ENCODE measurements at regions not wholly inside any gene's neighbourhood (a gene's known extent, or its start where the extent isn't known, plus 50 kb on each side); places are given as distances from the start of the nearest gene placed in this dataset.

DNA sequence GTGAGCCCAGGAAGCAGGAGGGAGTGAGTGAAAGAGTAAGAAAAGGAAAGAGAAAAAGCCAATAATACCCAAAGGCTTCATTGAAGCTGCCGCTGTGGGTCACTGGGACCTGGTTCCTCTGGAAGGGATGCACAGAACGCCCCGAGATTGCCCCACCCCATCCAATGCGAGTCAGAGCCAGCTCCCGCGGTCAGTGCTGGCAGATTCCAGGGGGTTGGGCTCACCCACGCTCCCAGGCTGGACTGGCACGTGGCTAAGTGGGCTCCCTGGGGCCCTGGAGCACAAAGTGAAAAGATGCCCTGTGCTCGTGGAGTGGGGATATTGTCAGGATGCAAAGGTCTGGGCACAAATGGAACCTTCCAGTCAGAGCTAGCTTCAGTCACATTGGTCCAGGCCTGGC is 117.0 kb downstream of the OAT start:
- no peak for DNase-seq

DNA sequence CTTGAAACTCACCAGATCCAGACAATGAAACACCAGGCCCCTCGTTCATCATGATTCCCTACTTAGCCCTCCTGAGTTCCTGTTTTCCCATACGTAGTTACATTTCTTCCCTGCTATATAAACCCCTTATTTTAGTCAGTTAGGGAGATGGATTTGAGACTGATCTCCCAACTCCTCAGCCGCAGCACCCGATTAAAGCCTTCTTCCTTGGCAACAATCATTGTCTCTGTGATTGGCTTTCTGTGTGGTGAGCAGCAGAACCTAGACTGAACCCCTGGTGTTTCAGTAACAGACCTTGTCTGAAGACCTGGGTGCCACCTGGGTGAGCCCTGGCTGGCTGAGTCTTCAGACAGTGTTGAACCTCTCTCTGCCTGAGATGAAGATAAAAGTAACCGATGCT is 118.0 kb downstream of the OAT start:
- DNase-seq, result no peak

DNA sequence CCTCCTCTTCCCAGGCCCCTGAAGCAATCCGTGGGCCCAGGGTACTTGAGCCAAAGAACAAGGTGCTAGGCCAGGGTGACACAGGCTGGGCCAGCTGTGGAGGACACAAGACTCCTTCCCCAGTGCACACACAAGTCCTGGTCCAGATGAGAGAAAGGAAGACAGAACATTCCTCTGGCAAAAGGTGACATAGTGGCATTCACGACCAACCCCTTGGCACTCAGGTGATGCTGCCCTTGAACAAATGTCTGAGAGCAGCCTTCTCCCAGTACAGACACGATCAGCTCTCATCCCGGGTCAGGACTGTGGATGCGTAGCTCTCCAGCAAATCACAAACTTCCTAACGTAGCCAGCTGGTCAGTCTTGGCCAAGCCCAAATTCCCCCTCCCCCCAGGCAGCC is 118.5 kb downstream of the OAT start:
- no peak for DNase-seq

DNA sequence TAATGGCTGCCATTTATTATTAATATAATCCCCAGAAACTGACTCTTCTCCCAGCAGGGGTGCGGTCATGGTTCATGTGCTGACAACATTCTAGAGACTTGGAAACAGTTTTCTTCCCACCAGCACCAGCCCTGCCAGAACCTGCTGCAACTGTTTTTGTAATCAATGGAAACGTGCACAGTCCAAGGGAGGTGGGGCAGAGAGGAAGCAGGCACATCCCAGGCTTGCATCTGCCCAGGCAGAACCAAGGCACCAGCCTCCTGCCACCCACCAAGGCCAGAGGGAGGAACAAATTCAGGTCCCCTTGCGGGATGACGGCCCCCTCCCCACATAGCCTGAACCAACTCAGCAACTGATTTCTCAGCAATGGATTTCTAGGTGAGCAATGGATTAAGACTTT is 119.0 kb downstream of the OAT start:
- DNase-seq, result no peak

DNA sequence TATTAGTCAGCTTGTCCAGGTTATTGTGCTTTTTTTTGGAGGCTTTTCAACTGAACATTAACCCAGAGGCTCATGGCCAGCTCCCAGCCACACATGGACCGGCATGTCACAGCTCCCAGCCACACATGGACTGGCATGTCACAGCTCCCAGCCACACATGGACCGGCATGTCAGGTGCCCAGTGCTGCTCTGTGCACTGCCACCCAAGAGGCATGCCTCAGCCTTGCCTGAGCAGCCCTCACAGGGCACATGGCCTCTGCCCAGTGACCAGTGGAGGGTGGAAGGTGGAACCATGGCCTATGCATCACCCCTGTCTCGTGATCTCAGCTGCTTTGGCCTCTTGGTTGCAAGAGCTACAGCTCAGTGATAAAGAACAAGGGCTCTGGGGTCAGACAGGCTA is 119.8 kb downstream of the OAT start:
- no peak for DNase-seq

DNA sequence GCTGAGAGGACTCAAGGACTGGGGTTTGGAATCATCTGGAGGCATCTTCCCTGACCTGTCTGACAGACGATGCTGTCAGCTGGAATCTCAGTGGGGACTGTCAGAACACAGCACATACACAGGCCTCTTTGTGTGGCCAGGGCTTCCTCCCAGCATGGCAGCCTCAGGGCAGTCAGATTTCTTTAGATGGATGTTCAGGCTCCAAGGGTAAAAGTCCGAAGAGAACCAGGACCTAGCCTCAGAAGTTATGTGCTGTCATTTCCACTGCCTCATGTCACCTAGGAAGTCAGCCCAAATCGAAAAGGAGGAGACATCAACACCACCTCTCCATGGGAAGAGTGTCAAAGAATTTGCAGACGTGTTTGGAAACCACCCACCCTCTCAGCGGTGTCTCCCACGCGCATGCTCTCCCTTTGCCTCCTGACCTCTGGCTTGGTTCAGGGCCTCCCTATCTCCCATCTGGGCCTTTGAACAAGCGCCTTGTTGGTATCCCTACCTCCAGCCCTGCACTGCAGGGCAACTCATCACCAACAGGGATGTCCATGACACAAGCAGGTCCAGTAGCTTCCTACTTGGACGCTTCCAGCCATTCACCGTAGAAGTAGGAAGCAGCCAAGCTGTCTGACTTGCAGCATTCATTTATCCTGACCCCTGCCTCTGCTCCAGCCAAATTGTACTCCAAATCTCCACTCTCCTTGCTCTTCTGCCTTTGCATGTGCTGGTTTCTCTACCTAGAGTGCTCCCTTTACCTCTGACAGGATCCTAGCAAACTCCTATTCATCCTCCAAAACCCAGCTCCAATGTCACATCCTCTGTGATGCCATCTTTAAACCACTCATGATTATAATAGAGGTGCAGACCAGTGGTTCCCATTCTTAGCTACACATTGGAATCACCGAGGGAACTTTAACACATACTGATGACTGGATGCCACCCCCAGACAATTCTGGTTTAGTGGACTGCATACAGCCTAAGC is 121.6 kb downstream of the OAT start:
- no peak for DNase-seq

DNA sequence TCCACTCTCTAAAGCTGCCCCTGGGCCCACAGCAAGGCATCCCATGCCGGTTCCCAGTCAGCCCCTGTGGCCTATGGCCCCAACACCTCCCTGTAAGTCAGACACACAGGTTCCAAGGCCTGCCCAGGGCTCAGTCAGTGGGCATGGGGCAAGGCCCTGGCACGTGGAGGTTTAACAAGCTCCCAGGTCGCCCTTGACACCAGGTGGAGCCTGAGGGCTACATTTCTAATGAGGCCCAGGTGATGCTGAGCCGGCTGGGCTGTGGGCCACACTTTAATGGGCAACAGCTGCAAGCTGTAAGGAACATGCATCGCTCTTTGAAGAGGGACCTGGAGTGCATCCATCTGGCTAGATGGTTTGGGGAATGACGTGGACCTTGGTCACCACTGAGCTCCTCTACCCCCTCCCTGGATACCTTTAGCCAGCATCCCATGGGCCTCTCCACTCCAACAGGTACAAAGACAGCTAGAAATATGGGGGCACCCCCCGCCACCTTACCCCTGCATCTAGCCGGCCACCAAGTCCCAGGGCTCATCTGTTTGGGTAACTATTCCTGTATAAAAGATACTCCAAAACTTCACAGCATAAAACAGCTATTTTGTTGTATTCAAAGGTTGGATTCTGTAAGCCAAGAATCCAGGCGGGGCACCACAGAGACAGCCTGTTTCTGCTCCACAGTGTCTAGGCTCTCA is 122.5 kb downstream of the OAT start:
- DNase-seq, result peak in 1 of 2 experiments; percentile 38

DNA sequence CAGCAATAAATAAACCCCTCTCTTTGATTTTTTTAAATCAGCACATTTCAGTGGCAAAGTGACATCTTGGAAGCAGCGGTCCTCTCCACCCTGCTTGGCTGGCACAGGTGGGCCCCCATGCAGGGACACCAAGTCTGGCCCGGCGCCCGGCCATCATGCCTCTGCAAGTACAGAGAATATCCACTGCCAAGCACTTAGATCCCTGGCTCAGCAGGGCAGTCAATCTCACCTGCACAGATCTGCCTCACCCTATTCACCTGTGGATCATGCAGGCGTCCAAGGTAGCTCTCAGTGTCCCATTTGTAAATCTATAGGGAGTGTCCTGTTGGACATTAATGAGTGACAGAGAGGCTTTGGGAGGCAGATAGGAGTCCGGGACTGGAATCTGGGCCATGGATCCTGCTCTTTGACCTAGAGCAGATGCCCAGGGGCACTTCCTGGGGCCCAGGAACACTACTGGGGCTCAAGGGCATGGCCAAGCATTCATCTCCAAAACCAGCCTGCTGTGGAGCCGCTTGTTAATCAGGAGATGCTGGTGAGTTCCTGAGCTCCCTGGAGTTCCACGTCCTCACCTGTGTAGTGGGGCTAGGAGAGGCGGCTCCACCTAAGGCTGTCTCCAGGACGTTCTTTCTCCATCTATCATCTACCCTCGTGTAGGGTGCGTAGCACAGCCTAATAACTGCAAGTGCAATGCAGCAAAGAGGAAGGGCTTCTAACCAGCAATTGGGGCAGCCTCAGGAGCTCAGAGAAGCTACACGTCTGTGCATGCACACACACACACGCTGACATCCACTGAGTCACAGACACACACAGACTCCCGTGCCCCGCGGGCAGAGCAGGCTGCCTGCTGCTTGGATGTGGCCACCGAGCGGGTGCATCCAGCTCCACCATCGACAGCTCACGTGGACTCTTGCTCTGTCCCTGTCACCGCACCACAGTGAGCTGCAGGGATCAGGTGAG is 123.6 kb downstream of the OAT start:
- DNase-seq, result no peak

DNA sequence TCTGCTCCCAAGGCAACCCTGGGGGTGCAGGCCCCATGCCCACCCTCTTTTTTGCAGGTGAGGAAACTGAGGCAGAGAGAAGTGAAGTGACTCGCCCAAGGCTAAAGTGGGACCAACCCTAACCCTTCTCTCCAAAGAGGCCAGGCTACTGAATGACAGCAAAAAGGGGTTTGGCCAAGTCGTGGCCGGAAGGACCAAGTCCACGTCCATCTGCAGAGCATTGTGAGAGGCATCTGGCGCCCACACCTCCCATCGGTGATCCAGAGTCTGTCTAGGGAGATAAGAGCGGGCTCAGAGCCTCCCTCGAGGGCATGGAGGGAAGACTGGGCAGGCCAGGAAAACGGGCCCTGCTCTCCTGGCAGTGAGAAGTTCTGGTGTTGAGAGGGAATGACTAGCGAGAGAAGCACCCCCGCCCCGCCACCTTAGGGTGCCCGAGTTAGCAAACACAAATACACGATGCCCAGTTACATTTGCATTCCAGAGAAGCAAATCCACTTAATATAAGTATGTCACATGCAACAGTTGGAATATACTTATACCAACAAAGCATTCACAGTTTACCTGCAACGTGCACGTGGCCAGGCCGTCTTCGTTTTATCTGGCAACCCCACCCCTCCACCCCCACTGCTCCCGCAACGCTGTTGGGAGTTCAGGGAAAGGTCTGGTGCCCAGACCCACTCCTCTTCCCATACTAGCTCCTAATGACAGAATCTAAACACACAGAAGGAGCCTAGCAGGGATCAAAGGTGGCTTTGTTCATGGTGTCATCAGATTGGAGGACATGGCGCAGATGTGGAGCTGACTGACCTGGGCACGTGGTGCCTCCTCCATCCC is 124.9 kb downstream of the OAT start:
- no peak for DNase-seq

DNA sequence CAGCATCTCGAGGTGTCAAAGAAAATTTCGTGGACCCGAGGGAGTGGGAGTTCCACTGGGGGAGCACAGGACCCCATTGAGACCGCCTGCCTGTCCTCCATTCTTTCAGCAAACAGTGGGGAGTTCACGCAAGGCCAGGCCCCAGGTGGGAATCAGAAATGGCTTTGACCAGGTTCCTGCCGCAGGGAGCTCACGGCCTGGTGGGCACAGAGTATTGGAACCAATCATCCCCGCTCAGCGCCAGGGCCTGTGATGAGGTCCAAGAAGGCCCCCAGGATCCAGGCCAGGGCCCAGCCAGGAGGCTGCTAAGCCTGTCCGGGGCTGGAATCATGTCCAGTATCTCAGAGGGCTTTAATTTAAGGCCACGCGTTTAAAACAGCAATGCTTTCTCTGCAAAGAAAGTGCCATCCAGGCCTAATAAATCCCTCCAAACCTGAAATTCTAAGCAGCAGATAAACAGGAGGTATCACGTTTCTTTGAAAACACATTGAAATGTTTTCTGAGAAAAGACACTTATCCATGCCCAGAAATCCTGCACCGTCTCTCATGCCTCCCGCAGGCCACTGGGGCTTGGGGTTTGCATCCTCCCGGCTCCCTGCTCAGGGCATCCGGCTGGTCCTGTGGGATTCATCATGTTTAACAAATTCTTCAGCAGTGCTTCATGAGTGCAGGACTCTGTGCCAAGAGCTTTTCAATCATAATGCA is 125.7 kb downstream of the OAT start:
- no peak for DNase-seq

DNA sequence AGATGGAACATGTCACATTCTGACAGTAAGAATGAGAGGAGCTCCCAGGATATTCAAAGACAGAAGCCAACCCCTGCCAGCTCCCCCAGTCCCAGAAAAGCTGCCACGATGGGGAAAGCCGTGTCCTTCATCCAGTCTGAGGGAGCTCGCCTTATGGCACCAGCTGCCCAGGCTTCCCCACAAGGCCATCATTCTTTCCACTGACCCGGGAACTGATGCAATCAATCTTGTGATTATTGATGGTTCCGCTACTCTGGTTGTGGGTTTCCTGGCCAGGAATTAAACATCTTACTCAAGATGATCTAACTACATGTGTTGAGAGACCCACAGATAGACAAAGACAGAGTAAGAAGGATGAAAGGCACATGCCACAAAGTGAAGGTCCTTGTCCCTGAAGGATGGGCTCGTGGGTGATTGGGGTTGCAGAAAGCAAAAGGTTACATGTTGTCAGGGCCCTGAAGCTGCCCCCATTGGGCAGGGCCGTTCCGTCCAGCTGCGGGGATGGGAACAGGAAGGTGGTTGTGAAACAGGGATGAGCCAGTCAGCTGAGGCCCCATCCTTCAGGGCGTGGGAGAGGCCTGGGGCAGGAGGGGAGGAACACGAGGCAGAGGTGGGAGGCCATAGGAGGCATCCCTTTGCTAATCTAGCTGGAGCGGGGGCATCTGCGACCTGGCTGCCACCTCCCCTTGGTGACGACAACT is 127.6 kb downstream of the OAT start:
- DNase-seq, result no peak

DNA sequence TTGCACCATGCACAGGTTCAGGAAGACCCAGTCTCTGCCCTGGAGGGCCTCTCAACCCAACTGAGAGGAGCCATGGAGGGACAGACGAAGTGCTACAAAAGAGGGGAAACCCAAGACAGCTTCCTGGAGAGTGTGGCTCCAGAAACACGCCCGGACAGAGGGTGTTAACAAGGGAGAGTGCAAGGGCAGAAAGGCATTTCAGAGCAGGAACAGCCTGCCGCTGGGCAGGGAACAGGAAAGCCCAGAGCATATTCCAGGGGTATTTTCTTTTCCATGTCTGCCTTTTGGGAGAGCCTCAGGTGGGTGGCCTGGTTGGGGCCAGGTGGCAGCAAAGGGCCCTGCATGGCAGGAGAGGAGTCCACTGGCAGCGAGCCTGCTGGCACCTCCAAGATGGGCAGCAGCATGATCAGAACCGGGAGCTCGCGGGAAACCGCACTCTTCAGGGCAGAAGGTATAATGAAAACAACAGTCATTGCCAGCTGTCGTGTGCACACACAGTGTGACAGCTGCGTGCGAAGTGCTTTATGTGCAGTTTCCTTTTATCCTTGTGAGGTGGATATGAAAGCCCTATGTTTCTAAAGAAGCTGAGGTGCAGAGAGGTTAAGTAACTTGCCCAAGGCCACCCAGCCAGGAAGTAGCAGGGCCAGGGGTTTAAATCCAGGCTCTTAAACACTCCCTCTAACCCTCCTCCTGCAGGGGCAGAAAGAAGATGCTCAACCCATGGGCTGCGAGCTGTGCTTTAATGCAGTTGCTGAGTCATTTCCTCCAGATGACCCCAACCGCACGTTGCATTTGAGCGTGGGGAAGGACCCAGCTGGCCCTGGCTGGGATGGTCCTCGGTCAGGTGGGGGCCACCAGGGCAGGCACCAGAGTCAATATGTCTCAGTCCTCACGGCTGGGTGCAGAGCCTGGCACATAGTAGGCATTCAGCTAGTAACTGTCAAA is 128.6 kb downstream of the OAT start:
- no peak for DNase-seq

DNA sequence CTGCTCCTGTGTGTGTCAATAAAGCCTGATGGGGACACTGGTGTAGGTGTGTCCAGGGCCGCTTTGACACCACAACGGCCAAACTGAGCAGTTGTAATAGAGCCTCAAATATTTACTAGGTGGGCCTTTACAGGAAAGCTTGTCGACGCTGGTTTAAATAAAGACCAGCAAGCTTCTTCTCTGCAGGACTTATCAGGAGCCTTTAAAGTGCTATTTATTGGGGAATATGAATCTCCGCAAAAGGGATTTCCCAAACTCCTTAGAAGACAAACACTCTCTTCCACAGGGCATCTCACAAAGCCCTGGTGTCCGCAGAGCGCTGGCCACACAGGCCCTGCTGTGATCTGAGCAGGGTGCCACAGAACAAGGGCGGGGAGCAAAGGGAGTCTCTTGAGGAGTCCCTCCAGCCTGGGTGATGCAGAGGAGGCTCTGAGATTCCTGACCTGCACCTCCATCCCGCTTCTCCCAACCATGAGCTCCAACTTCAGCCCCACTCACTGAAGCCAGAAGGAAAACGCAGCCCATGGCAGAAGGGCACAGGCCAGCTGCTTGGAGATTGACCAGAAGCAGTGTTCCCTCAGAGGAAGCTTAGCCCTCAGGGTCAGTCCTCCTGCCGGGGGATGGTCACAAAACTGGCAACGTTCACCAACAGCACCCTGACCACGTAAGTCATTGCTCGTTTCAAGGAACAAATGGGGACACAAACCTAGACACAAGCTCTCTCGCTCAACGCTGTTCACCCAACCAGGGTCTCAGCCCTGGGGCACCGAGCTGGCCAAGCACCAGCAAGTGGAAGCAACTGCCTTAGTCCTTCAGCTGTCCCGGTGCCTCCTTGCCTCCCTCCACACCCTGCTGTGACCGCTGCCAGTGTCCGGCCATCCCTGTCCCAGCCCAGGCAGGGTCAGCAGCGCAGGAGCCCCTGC is 129.5 kb downstream of the OAT start:
- DNase-seq, result no peak

DNA sequence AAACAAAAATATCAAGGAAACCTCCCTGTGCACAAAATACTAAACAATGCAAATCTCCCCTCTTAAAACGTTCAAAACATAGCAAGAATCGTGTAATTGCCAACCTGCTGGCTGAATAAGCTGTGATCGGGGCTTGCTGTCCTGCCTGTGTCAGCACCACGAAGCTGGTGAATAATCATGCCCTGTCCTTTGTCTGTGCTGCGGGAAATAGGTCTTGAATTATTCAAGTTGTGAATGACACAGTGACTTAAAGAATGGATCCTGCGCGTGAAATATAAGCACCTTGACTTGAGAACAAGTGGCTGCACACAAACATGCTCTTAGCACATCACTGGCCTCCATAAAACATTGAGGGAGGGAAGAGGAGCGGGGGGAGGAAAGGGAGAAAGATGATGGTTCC is 130.2 kb downstream of the OAT start:
- no peak for DNase-seq

DNA sequence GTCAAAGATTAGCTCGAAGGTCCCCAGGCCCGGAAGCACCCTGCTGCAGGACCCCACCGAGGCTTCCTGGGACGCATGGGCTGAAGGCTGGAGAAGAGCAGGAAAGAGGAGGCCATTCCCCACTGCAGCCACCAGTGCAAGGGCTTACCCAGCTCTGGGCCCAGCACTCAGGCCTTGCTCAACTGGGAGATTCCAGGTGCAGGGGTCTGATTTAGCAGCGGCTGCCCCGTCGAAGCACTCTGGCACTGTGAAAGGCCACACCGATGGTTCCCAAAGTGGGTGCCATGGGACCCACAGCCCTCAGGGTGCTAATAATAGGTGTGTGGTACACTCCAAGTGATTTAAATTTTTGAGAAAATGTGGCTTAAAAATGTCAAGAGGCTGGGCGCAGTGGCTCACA is 130.9 kb downstream of the OAT start:
- DNase-seq, result no peak

DNA sequence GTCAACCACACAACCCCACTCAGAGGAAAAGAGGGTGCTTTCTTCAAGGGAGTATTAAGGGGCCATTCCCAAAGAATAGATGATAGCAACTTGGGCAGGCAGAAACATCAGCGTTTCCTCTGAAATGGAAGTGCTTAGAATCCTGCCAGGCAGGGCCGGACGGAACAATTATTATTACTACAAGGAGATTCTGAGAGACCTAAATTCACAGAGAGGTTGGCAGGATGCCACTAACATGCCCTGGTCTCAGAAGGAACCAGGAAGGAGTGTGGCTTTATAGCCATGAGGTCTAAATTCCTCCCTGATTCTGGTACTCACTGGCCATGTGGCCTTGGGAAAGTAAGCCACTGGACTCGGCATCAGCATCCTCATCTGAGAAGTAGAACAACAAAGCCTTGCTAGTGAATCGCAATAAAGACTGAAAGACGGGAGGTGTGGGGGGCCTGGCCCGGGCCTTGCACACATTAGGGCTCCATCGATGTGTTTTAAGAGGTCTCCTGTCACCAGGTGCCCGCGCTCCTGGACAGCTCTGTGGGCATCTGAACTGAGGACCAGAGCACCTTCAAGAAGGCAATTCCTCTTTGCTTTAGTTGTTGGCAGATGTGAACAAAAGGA is 131.5 kb downstream of the OAT start:
- no peak for DNase-seq

DNA sequence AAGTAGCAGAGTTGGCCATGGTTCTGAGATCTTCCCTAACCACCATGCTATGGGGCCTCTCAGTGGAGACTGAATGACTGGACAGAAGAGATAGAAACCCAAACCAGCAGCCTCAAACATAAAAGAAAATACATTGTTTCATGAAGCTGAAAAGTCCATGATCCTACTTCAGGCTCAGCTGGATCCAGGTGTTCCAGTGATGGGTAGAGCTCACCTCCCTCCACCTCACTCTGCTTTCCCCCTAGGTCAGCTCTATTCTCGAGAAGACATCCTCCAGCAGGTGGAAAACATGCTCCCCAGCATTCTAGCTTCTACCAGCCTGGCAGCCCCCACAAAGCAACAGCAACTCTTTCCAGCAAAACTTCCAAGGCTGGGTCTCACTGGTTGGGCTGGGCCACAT is 132.1 kb downstream of the OAT start:
- DNase-seq, result no peak

Data from NCI-H526 (cell line).